LNCAP (cell line): ENCODE measurements at regions not wholly inside any gene's neighbourhood (a gene's known extent, or its start where the extent isn't known, plus 50 kb on each side); places are given as distances from the start of the nearest gene placed in this dataset.

ENCODE experiments used
- TF ChIP-seq, protein P1 (sequence below): fragments of 450-650 bp; IDR thresholded peaks from 2 replicates; pipeline ENCODE4 v1.5.1; 2017; ENCODE audit warnings: mild to moderate bottlenecking

DNA sequence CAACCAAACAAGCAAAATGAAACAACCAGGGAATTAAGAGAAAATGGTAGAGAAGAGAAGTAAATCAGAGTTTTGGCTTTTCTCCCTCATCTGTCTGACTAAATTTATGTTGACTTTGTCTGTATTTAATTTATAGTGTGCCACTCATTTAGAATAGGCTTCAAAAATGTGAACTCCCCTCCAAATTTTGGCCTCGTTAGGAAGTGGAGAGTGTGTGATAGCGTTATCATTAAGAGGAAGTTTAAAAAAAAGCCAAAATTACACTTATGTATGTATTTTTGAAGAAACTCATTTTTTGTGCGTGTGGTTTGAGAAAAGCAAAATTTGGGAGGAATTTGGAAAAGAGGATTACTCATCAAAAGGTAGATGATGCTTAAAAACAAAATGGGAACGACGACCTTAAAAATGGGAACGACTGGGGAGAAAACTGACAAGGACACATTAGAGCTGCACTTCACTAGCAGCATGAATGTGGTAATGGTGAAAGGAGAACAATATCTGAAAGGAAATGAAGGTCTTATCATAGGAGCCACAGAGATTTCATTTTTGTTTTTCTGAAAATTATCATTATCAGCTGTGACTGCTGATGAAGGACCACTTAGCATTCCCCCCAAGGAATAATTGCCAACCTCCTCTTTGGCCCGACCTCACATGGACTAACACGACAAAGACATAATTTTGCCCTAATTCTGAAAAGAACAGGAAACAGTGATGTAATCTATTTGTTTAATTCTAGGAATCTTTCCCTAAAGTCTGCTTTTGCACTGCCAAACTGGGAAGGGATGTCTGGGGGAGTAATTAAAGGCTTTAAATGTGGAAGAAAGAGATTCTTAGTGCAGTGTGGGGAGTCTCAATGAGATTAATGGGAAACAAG lies 163.2 kb upstream of the P2RY1 start:
- TF ChIP-seq, protein P1, sequence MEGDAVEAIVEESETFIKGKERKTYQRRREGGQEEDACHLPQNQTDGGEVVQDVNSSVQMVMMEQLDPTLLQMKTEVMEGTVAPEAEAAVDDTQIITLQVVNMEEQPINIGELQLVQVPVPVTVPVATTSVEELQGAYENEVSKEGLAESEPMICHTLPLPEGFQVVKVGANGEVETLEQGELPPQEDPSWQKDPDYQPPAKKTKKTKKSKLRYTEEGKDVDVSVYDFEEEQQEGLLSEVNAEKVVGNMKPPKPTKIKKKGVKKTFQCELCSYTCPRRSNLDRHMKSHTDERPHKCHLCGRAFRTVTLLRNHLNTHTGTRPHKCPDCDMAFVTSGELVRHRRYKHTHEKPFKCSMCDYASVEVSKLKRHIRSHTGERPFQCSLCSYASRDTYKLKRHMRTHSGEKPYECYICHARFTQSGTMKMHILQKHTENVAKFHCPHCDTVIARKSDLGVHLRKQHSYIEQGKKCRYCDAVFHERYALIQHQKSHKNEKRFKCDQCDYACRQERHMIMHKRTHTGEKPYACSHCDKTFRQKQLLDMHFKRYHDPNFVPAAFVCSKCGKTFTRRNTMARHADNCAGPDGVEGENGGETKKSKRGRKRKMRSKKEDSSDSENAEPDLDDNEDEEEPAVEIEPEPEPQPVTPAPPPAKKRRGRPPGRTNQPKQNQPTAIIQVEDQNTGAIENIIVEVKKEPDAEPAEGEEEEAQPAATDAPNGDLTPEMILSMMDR: no peak

DNA sequence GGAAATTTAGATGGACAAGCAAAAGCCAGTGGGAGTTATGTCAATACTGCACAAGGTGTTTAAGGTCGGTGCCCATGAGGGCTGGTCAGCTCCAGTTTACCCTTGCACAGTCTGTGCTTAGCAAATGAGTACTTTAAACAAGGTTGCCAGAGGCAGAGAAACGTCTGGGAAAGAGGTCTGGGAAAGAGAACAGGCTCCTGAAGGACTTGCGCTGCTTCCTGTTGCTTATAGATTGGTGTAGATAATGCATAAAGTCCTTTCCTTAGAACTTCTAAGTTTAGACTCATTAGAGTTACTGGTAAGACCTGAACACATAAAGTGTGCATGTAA lies 162.6 kb upstream of the P2RY1 start:
- TF ChIP-seq, protein P1: no peak

DNA sequence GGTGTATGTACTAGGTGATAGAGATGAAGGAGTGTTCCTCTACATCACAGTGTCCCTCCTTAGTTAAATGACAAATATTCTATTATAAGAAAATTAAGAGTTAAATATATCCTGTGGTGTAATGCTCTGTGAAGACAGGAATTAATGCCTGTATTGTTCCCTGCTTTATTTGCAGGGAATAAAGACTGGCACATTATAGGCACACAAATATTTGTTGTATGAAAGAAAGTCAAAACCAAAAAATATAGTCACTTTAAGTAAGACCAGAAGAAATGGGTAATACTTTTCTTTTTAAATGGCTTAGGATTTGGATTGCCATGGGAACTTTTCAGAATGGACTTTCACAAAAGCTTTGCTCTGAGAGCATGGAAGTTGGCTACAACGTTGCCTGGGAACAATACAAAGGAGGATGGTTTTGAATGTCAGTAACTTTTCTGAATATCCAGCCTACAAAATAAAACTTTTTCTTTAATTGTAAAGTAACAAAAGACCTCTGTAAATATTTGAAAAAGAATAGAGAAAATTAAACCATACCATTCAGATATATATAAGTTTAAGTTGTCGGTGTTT lies 158.0 kb upstream of the P2RY1 start:
- TF ChIP-seq, protein P1: no peak

DNA sequence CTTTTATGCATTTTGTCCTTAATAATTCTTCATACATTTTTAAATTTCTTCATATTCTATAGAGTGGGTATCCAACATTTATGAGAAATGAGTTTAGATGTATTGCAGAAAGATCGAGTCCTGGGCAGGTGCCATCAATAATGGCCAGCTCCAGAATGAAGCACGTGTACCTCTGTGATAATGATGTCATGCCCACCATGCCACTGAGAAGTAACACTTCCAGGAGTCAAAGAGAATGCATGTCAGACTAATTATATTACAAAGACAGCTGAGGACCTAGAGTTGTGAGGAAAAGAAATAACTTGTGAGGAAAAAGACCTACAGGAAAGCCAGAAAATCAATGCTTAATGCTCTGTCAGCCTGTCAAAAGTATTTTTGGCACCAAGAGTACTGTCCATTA lies 157.4 kb upstream of the P2RY1 start:
- TF ChIP-seq, protein P1: no peak

DNA sequence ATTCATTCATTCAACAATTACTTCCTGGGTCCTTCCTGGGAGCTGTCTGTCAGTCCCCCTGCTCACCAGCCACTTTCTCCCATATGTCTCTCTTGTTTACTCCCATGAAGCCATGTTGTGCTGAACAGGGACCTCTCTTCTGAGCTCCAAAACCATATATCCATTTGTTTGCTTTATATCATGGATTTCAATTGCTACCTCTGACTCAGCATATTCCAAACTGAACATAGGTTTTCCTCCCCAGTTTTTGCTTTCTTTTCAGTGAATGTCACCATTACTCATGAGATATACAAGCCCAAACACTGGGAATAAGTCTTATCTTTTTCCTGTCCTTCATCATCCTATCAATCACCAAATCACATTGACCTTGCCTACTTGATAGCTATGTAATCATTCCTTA lies 152.5 kb upstream of the P2RY1 start:
- TF ChIP-seq, protein P1: no peak

DNA sequence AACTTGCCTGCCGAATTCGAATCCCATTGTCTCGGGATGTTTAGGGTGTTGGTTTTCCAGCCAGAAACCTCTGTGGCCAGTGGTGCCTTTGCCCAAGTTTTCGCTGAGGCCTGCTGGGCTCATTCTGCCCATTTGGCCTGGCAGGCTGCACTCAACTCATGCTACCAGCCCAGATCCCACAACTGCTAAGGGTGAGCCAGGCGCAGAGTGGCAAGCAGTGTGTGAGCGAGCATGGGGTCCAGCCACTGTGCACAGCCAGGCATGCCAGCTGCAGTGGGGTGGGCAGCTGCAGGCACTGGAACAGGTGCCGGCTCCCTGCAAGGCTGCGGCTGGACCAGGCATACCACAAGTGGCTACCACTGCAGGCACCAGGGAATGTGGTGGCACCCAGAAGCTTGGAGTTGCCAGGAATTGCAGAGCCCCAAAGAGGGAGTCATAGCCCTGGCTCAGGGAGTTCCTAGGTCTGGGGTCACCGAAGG lies 151.4 kb upstream of the P2RY1 start:
- TF ChIP-seq, protein P1: no peak

DNA sequence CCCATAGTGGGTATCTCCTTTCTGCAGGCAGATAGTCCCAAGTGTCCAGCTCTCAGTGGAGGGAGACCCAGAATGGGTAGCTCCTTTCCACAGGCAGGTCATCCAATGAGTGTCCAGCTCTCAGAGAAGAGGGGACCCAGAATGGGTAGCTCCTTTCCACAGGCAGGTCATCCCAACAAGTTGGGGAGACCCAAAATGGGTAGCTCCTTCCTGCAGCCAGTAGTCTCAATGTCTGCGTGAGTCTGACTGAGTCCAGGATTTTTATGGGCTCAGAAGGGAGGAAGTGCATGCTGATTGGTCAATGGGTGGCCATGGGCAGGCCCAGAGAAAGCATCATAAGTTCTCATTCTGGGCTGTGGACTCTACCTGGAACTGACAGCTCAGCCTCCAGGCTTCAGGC lies 150.7 kb upstream of the P2RY1 start:
- TF ChIP-seq, protein P1: no peak
